NT2/D1 (cell line): ENCODE measurements at regions not wholly inside any gene's neighbourhood (a gene's known extent, or its start where the extent isn't known, plus 50 kb on each side); places are given as distances from the start of the nearest gene placed in this dataset.

ENCODE experiments used
- SUZ12 ChIP-seq: IDR thresholded peaks from 2 replicates; pipeline ENCODE4 v1.6.1; 2011; ENCODE audit not compliant: insufficient read length, insufficient read depth; ENCODE audit errors: extremely low read depth
- ZNF274 ChIP-seq: IDR thresholded peaks from 2 replicates; pipeline ENCODE4 v1.6.1; 2011; ENCODE audit warnings: mild to moderate bottlenecking, low read depth, low read length

GRCh38 chr5:85170183-85170582 lies 785.5 kb upstream of the EDIL3 start:
- TF ChIP-seq SUZ12 (no peak), ZNF274 (no peak)
